SK-N-MC (cell line): ENCODE measurements at regions not wholly inside any gene's neighbourhood (a gene's known extent, or its start where the extent isn't known, plus 50 kb on each side); places are given as distances from the start of the nearest gene placed in this dataset.

Experiments
- DNase-seq: peaks from one replicate; pipeline ENCODE4 v3.0.0-alpha.2; 2011; ENCODE audit warnings: low read depth, low spot score
- H3K27ac ChIP-seq: fragments of 200-600 bp; sonication (generic); 2 replicates; pipeline ENCODE4 v1.5.1; 2016; ENCODE audit warnings: mixed run types
- H3K36me3 ChIP-seq: fragments of 200-600 bp; sonication (generic); 2 replicates; pipeline ENCODE4 v1.6.1; 2017; ENCODE audit warnings: antibody characterized with exemption, low read length, mixed read lengths; ENCODE audit not compliant: insufficient read depth
- H3K4me3 ChIP-seq: fragments of 200-600 bp; sonication (generic); 2 replicates; pipeline ENCODE4 v1.5.1; 2016
- H3K9ac ChIP-seq: fragments of 200-600 bp; sonication (generic); 2 replicates; pipeline ENCODE4 v1.8.0; 2017; ENCODE audit warnings: mixed run types, mixed read lengths; ENCODE audit not compliant: insufficient read length
- H3K9me3 ChIP-seq: fragments of 200-600 bp; sonication (generic); 2 replicates; pipeline ENCODE4 v1.6.1; 2017; ENCODE audit warnings: low read depth, mild to moderate bottlenecking, antibody characterized with exemption, low read length, moderate library complexity, mixed read lengths
- EZH2 ChIP-seq: fragments of 200-600 bp; sonication (generic); IDR thresholded peaks from one replicate; pipeline ENCODE4 v1.6.1; 2017; ENCODE audit warnings: antibody characterized with exemption
- FOXP2 ChIP-seq: optimal IDR thresholded peaks from 2 replicates; pipeline ENCODE3; 2011; ENCODE audit warnings: mild to moderate bottlenecking, moderate library complexity; ENCODE audit not compliant: insufficient read depth; ENCODE audit errors: extremely low read length, control extremely low read depth
- POLR2AphosphoS5 ChIP-seq: IDR thresholded peaks from 2 replicates; pipeline ENCODE4 v1.6.1; 2012; ENCODE audit warnings: mild to moderate bottlenecking, low read depth, low read length, borderline replicate concordance

- Histone ChIP-seq H3K9ac (no peak overlapping the region), H3K36me3 (no peaks in the 10 kb centered on the region), H3K9me3 (no peaks in the 10 kb centered on the region), H3K27ac (no peak overlapping the region), H3K4me3 (no peak overlapping the region)
- no peak for TF ChIP-seq POLR2AphosphoS5
- TF ChIP-seq FOXP2: no peak
- TF ChIP-seq EZH2: no peak
- DNase-seq: no peak
Measured at GRCh38 chr3:154775821-154776548, 304.1 kb upstream of the MME start.

DNA sequence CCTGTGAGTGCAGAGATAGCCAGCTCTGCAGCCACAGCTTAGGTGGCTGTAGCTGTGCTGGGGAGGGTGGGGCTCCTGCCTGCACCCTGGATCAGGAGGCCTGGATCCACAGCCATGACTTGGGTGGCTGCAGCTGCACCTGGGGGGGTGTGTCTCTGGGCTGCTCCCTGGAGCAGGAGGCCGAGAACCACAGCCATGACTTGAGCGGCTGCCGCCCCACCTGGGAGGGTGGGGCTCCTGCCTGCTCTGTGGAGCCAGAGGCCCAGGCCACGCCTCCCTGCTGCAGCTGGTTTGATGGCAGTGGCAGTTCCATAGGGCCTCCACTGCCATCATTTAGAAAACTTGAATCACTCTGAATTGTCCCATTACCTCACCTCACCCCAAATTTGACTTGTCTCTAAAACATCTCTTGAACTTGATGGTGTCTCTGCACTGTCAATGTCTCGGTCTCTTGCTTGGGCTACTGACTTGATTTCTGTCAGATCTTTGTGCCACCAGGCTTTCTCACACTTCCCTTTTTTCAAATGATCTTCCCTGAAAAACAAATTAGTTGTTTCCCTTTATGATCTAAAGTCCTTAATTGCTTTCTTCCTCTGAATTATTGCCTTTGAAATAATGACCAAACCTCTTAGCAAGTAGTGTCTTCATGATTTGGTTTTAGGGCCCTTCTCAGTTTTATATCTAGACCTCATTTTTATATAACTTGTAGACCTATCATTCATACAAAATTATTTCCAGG lies 313.2 kb upstream of the MME start:
- Histone ChIP-seq H3K9me3 (no peaks in the 10 kb centered on the region), H3K9ac (no peak overlapping the region), H3K4me3 (no peak overlapping the region), H3K27ac (no peak overlapping the region), H3K36me3 (no peaks in the 10 kb centered on the region)
- TF ChIP-seq EZH2: no peak
- TF ChIP-seq POLR2AphosphoS5: no peak
- no peak for TF ChIP-seq FOXP2
- no peak for DNase-seq

DNA sequence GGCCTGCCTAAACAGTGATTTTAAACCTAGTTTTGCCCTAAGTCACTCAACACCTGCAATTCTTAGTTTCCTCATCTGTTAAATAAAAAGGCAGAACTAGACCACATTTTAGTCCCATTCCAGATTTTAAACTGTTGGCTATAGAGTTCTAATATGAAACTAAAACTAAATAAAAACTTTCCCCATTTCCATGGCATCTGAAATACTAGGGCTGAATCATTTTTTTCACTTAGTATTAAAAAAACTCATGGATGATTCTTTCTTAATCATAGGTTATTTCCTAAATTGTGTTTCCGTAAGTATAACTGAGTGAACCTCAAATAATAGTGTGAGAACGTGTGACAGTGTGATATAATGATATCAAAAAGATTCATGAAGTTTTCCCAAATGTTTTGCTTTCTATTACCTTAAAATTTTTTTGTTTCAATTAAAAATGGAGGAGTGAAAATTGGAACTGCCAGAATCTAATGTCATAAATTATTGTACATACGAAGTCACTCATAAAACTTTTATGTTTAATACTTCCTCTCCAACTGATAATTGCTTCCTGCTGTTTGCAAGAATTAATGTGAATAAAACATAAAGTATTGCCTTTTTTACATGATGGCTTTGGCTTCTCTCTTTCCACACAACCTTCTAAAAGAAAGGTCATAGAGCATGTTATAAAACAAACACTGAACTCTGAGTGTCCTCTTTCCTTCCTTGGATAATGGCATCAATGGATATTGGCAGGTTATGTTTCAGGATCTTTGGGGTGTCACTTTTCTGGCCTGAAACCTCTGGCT lies 315.1 kb upstream of the MME start:
- Histone ChIP-seq H3K27ac (no peak overlapping the region), H3K9ac (no peak overlapping the region), H3K9me3 (no peaks in the 10 kb centered on the region), H3K4me3 (no peak overlapping the region), H3K36me3 (no peaks in the 10 kb centered on the region)
- TF ChIP-seq POLR2AphosphoS5: peak; percentile 16; the same call in 1 of the 2 replicates
- no peak for TF ChIP-seq FOXP2
- no peak for TF ChIP-seq EZH2
- DNase-seq: peak; percentile 8

DNA sequence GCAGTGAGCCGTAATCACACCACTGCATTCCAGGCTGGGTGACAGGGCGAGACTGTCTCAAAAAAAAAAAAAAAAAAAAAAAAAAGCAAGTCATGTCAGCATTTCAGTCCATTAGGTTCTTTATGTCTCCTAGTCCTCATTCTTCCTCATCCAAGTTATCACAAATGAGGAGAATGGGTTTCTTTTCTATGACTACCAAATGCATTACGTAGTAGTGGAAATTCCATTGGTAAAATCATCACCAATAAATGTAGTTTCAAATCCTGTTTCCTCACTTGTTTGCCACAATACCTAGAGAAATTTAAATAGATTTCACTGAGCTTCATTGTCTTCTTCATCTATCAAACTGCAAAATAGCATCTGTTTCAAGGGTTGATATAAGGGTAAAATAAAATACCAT lies 317.6 kb upstream of the MME start:
- no peaks in the 10 kb centered on the region for H3K9me3 ChIP-seq
- no peak overlapping the region for H3K4me3 ChIP-seq
- DNase-seq: no peak
- H3K36me3 ChIP-seq: no peaks in the 10 kb centered on the region
- H3K27ac ChIP-seq: no peak overlapping the region
- no peak for TF ChIP-seq EZH2
- TF ChIP-seq FOXP2: no peak
- no peak for TF ChIP-seq POLR2AphosphoS5
- H3K9ac ChIP-seq: no peak overlapping the region

DNA sequence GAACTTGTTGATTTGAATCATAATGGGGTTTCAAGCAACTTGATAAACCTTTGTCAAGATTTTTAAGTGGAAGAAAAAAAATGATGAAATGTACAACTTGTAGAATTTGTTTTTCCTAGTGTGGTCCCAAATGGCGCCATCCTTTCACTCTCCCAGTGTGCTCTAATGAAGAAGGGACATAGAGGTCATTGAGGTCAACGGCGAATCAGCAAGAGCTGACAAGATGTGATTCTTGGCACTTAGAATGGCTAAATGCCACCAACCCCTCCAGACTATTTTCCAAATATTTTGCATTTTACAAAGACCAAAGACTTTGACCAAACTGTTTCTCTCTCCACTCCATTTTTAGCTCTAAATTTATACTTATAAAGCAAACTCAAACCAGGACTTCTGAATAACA lies 320.2 kb upstream of the MME start:
- H3K36me3 ChIP-seq: no peaks in the 10 kb centered on the region
- no peaks in the 10 kb centered on the region for H3K9me3 ChIP-seq
- no peak overlapping the region for H3K27ac ChIP-seq
- H3K9ac ChIP-seq: no peak overlapping the region
- DNase-seq: no peak
- TF ChIP-seq FOXP2: no peak
- TF ChIP-seq POLR2AphosphoS5: no peak
- TF ChIP-seq EZH2: no peak
- H3K4me3 ChIP-seq: no peak overlapping the region

GRCh38 chr3:154758109-154758868 lies 321.8 kb upstream of the MME start:
- Histone ChIP-seq H3K36me3 (no peaks in the 10 kb centered on the region), H3K9ac (no peak overlapping the region), H3K4me3 (no peak overlapping the region), H3K9me3 (no peaks in the 10 kb centered on the region), H3K27ac (no peak overlapping the region)
- TF ChIP-seq POLR2AphosphoS5: no peak
- no peak for TF ChIP-seq FOXP2
- TF ChIP-seq EZH2: no peak
- peak; percentile 8 for DNase-seq

GRCh38 chr3:154753101-154753500 lies 323.1 kb upstream of the GPR149 start:
- no peaks in the 10 kb centered on the region for H3K9me3 ChIP-seq
- H3K9ac ChIP-seq: no peak overlapping the region
- no peak for DNase-seq
- no peak overlapping the region for H3K27ac ChIP-seq
- H3K36me3 ChIP-seq: no peaks in the 10 kb centered on the region
- no peak for TF ChIP-seq EZH2
- no peak for TF ChIP-seq POLR2AphosphoS5
- TF ChIP-seq FOXP2: no peak
- no peak overlapping the region for H3K4me3 ChIP-seq

- Histone ChIP-seq H3K9ac (no peak overlapping the region), H3K36me3 (no peaks in the 10 kb centered on the region), H3K27ac (no peak overlapping the region), H3K4me3 (no peak overlapping the region), H3K9me3 (no peaks in the 10 kb centered on the region)
- TF ChIP-seq POLR2AphosphoS5: no peak
- no peak for TF ChIP-seq FOXP2
- DNase-seq: no peak
Measured at GRCh38 chr3:154749514-154749913, 319.5 kb upstream of the GPR149 start.
